ENCODE measurements at regions not wholly inside any gene's neighbourhood (a gene's known extent, or its start where the extent isn't known, plus 50 kb on each side); places are given as distances from the start of the nearest gene placed in this dataset.

GRCh38 chr7:17660116-17660515 lies 280.2 kb downstream of the SNX13 start:
- H3K9me3 Mint-ChIP-seq (ENCODE audit: low read depth), result no peaks in the 10 kb centered on the region
- H3K27ac Mint-ChIP-seq, result no peak overlapping the region
- H3K27me3 Mint-ChIP-seq, result no peaks in the 10 kb centered on the region
- no peak overlapping the region for H3K4me3 Mint-ChIP-seq (ENCODE audit: low read depth)
- no peak for TF ChIP-seq CTCF (IDR thresholded peaks at IDR 0.05; ENCODE audit: unreplicated experiment)
- peaks cover 4% of the 10 kb centered on the region for H3K4me1 Mint-ChIP-seq (ENCODE audit: low read depth)
- DNase-seq (ENCODE audit: low spot score, unreplicated experiment), result no peak
- no peaks in the 10 kb centered on the region for H3K36me3 Mint-ChIP-seq (ENCODE audit: insufficient read depth)

GRCh38 chr7:17661982-17662585 lies 278.2 kb downstream of the SNX13 start:
- Mint-ChIP-seq H3K4me3 (ENCODE audit: low read depth) (no peak overlapping the region), H3K27ac (no peak overlapping the region), H3K27me3 (no peaks in the 10 kb centered on the region), H3K9me3 (ENCODE audit: low read depth) (no peaks in the 10 kb centered on the region), H3K36me3 (ENCODE audit: insufficient read depth) (no peaks in the 10 kb centered on the region), H3K4me1 (ENCODE audit: low read depth) (peaks cover 4% of the 10 kb centered on the region)
- no peak for DNase-seq (ENCODE audit: low spot score, unreplicated experiment)
- TF ChIP-seq CTCF (IDR thresholded peaks at IDR 0.05; ENCODE audit: unreplicated experiment), result no peak

GRCh38 chr7:17663061-17663675 lies 277.1 kb downstream of the SNX13 start:
- no peak overlapping the region for H3K27ac Mint-ChIP-seq
- no peak for DNase-seq (ENCODE audit: low spot score, unreplicated experiment)
- no peak overlapping the region for H3K4me3 Mint-ChIP-seq (ENCODE audit: low read depth)
- no peaks in the 10 kb centered on the region for H3K9me3 Mint-ChIP-seq (ENCODE audit: low read depth)
- peaks cover 4% of the 10 kb centered on the region for H3K4me1 Mint-ChIP-seq (ENCODE audit: low read depth)
- no peak for TF ChIP-seq CTCF (IDR thresholded peaks at IDR 0.05; ENCODE audit: unreplicated experiment)
- H3K36me3 Mint-ChIP-seq (ENCODE audit: insufficient read depth), result no peaks in the 10 kb centered on the region
- H3K27me3 Mint-ChIP-seq, result no peaks in the 10 kb centered on the region

- H3K27ac Mint-ChIP-seq, result no peak overlapping the region
- no peak for TF ChIP-seq CTCF (IDR thresholded peaks at IDR 0.05; ENCODE audit: unreplicated experiment)
- no peak overlapping the region for H3K4me3 Mint-ChIP-seq (ENCODE audit: low read depth)
- no peak for DNase-seq (ENCODE audit: low spot score, unreplicated experiment)
- H3K27me3 Mint-ChIP-seq, result no peaks in the 10 kb centered on the region
- no peaks in the 10 kb centered on the region for H3K9me3 Mint-ChIP-seq (ENCODE audit: low read depth)
- no peaks in the 10 kb centered on the region for H3K36me3 Mint-ChIP-seq (ENCODE audit: insufficient read depth)
- H3K4me1 Mint-ChIP-seq (ENCODE audit: low read depth), result peaks cover 4% of the 10 kb centered on the region
These were observed 275.3 kb downstream of the SNX13 start for GRCh38 chr7:17665029-17665428.

- H3K4me1 Mint-ChIP-seq (ENCODE audit: low read depth), result peaks cover 4% of the 10 kb centered on the region
- no peak for DNase-seq (ENCODE audit: low spot score, unreplicated experiment)
- H3K27ac Mint-ChIP-seq, result no peak overlapping the region
- H3K9me3 Mint-ChIP-seq (ENCODE audit: low read depth), result no peaks in the 10 kb centered on the region
- H3K4me3 Mint-ChIP-seq (ENCODE audit: low read depth), result no peak overlapping the region
- no peaks in the 10 kb centered on the region for H3K36me3 Mint-ChIP-seq (ENCODE audit: insufficient read depth)
- no peaks in the 10 kb centered on the region for H3K27me3 Mint-ChIP-seq
- no peak for TF ChIP-seq CTCF (IDR thresholded peaks at IDR 0.05; ENCODE audit: unreplicated experiment)
These were observed 272.2 kb downstream of the SNX13 start for GRCh38 chr7:17668122-17668521.

Data from progenitor cell of endocrine pancreas (in vitro differentiated cells).